ENCODE measurements at regions not wholly inside any gene's neighbourhood (a gene's known extent, or its start where the extent isn't known, plus 50 kb on each side); places are given as distances from the start of the nearest gene placed in this dataset.

DNA sequence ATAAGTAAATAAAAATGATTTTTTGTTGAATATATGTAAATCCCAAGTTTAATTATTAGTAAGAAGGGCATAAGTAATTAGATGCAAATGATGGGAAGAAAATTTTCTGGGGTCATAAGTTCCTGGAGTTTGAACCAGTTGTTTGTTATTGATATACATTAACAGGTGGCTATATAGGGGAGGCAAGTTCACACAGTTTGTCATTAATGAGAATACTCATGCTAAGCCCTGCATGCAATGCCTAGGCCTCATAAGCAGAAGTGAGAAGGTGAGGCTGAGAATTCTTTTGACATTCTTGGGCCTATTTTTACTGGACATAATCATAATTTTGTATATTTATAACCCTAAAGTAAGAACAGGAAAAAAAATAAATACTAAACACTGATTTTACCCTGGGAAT lies 1210.7 kb upstream of the PCDH9 start:
- H3K4me1 ChIP-seq (replicated peaks) = no peaks in the 10 kb centered on the region
- no peak overlapping the region for H3K4me3 ChIP-seq
- DNase-seq (ENCODE audit: low read depth in 1 of 2, low spot score in 2 of 2) = no peak
- H3K27ac ChIP-seq = no peak overlapping the region
- no peaks in the 10 kb centered on the region for H3K9me3 ChIP-seq (replicated peaks)
- no peaks in the 10 kb centered on the region for H3K36me3 ChIP-seq
- no peaks in the 10 kb centered on the region for H3K27me3 ChIP-seq (replicated peaks)

DNA sequence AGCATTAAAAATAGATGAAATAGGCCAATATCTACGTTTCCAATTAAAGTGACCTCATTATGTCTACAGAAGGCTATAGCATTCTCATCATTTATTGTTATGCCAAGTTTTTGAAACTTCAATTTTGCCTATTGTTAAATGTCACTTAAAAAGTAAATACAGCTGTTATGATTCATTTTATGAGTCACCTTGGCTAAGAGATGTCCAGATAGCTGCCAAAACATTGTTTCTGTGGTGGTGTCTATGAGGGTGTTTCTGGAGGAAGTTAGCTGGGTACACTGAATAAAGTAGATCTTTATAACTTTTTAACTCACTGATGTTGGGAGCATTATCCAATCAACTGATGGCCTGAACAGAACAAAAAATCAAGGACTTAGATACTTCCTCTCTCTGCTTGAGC lies 1209.7 kb upstream of the PCDH9 start:
- Histone ChIP-seq H3K4me1 (replicated peaks) (no peaks in the 10 kb centered on the region), H3K4me3 (no peak overlapping the region), H3K27me3 (replicated peaks) (no peaks in the 10 kb centered on the region), H3K9me3 (replicated peaks) (no peaks in the 10 kb centered on the region), H3K27ac (no peak overlapping the region), H3K36me3 (no peaks in the 10 kb centered on the region)
- no peak for DNase-seq (ENCODE audit: low read depth in 1 of 2, low spot score in 2 of 2)

DNA sequence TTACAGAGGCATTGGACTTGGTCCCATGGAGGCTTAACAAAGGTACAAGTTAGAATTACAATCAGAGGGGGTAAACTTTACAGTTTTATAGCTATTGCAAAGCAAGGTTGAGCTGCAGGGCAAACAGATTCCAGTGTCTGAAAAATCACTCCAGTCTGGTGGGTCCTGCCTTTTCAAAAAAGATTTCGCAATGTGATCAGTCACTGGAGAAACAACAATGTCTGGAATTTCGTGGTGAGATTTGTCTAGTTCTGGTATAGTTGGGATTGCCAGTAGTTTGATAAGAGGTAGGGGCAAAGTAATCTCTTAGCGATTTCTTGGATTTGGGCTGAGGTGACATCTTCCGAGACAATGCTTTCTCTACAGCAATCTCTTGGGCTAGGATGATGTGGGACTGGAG lies 1198.2 kb upstream of the PCDH9 start:
- H3K27ac ChIP-seq = no peak overlapping the region
- H3K4me1 ChIP-seq (replicated peaks) = no peaks in the 10 kb centered on the region
- H3K27me3 ChIP-seq (replicated peaks) = no peaks in the 10 kb centered on the region
- DNase-seq (ENCODE audit: low read depth in 1 of 2, low spot score in 2 of 2) = no peak
- no peaks in the 10 kb centered on the region for H3K36me3 ChIP-seq
- H3K9me3 ChIP-seq (replicated peaks) = no peaks in the 10 kb centered on the region; the same call in 1 of the 2 replicates
- no peak overlapping the region for H3K4me3 ChIP-seq

DNA sequence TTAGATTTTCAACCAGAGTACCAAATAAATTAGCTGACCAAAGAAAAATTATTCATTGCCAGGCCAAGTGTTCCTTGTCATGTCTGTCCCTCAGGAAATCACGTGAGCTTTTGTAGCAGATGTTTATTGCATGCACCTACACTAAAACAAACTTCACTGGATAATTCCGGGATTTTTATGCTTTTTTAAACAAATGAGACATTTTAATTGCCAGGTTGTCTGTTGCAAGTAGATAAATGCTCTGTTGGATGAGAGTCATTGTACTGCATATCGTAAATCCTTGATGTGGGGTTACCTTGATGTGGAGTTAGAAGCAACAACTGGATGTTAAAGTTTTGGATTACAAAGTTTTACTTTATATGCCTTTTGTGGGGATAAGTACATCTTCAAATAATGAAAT lies 1187.7 kb upstream of the PCDH9 start:
- Histone ChIP-seq H3K4me3 (no peak overlapping the region), H3K9me3 (replicated peaks) (no peaks in the 10 kb centered on the region), H3K36me3 (no peaks in the 10 kb centered on the region), H3K27me3 (replicated peaks) (no peaks in the 10 kb centered on the region), H3K4me1 (replicated peaks) (no peaks in the 10 kb centered on the region), H3K27ac (no peak overlapping the region)
- no peak for DNase-seq (ENCODE audit: low read depth in 1 of 2, low spot score in 2 of 2)

DNA sequence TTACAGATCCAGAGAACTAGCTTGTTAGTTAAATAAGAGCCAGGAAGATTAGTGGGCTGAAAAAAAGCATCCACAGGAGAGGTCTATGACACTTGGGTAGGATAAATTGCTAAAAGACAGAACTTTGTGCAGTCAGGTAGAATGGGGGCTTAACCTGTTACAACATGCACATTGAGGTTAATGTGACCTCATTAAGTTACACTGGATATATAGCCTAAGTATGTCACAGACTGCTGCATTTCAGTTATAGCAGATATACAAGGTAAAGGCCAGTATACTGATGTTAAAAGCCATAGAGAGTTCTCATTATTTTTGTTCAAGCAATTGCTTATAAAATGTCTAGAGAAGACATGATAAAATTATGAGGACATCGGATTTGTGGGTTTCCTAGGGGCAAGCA lies 1179.9 kb upstream of the PCDH9 start:
- Histone ChIP-seq H3K27me3 (replicated peaks) (no peaks in the 10 kb centered on the region), H3K9me3 (replicated peaks) (no peaks in the 10 kb centered on the region), H3K4me1 (replicated peaks) (no peaks in the 10 kb centered on the region), H3K36me3 (no peaks in the 10 kb centered on the region), H3K27ac (no peak overlapping the region), H3K4me3 (no peak overlapping the region)
- DNase-seq (ENCODE audit: low read depth in 1 of 2, low spot score in 2 of 2) = no peak

DNA sequence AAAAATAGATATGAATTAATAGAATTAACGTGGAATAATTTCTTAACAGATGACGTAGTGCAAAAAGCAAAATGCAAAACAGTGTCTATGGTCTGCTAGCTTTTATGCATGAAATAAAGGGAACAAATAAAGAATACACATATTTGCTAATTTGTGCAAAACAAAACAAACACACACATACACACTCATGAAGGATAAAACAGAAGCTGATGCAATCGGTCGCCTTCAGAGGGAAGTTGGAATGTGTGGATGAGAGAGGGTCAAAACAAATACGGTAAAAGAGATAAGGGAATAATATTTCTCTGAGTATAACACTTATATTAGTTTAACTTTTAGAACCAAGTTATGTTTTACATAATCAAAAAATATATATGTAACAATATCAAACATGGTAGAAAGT lies 1160.9 kb upstream of the PCDH9 start:
- H3K9me3 ChIP-seq (replicated peaks) = no peaks in the 10 kb centered on the region
- H3K27me3 ChIP-seq (replicated peaks) = no peaks in the 10 kb centered on the region
- no peaks in the 10 kb centered on the region for H3K36me3 ChIP-seq
- H3K4me3 ChIP-seq = no peak overlapping the region
- DNase-seq (ENCODE audit: low read depth in 1 of 2, low spot score in 2 of 2) = no peak
- no peaks in the 10 kb centered on the region for H3K4me1 ChIP-seq (replicated peaks)
- H3K27ac ChIP-seq = no peak overlapping the region

DNA sequence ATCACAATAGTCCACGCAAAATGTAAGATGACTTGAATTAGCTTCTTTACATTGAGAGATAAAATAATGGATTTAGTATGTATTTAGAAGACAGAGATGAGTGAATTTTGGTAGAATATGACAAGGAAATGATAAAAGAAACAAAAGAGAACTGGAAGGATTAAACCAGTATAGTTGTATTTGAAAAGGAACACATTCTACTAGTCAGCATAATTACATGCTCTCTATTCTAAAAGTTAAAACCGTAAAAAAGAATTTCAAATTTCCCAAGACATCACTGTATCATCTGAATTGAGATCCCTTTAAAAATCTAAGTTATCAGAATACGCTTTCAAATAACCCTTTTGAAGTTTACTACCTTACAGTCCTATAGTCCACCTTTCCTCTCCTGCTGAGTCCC lies 1156.7 kb upstream of the PCDH9 start:
- Histone ChIP-seq H3K9me3 (replicated peaks) (no peaks in the 10 kb centered on the region), H3K4me3 (no peak overlapping the region), H3K36me3 (no peaks in the 10 kb centered on the region), H3K4me1 (replicated peaks) (no peaks in the 10 kb centered on the region), H3K27ac (no peak overlapping the region), H3K27me3 (replicated peaks) (no peaks in the 10 kb centered on the region)
- no peak for DNase-seq (ENCODE audit: low read depth in 1 of 2, low spot score in 2 of 2)

DNA sequence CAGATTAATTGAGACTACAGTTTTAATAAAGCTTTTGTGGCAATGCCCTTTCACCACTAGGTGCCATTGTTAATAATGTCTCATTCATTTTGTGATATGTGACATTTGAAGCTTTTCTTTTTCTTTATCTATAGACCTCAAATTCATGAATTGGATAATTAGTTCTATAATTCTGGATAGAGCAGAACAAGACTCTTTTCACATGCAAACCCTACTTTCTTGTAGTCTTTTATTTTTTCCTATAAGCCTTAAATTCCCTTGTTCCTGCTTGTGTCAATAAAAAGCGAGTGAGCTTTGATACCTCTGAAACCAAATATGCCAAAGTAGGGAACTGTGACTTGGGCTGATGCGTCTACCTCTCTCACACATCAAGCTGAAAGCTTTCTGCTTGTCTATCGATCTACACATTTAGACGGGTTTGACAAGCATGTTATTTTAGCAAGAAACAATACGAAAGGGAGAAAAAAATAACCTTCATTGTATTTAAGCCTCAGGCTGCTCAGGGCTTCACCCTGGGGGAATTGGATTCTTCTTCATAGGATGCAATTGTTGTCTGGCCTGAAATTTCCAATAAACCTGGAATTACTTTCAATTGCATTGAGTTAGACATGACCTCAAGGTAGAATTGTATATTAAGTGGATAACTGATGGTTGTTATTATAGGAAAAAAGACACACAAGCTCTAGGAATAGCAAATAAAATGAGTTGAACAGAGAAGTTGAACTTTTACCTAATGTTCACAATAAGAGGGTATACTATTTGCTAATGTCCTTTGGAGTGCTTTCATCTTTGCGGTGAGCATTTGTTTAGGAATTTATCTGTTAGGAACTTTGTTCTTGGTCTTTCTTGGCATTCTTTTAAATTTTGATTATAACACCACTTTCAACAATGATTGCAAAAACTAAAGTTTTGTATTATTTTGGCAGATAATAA lies 1150.2 kb upstream of the PCDH9 start:
- H3K27ac ChIP-seq = no peak overlapping the region
- H3K4me3 ChIP-seq = no peak overlapping the region
- no peaks in the 10 kb centered on the region for H3K9me3 ChIP-seq (replicated peaks)
- H3K4me1 ChIP-seq (replicated peaks) = no peaks in the 10 kb centered on the region
- no peaks in the 10 kb centered on the region for H3K27me3 ChIP-seq (replicated peaks)
- DNase-seq (ENCODE audit: low read depth in 1 of 2, low spot score in 2 of 2) = no peak
- H3K36me3 ChIP-seq = no peaks in the 10 kb centered on the region

DNA sequence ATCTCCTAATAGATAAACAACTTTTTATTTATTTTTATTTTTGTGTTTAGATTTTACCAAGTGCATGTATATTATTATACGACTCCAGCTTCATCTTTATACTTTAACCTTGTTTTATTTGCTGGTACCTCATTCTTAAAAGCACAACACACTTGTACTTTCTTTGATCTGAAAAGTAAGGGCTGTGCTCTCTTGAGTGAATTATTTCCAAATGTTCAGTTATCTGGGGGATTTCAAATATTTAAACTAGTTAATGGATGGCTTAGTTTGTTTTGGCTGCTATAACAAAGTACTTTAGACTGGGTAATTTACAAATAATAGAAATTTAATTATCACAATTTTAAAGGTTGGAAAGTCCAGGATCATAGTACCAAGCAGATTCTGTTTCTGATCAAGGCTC lies 1148.2 kb upstream of the PCDH9 start:
- Histone ChIP-seq H3K4me1 (replicated peaks) (no peaks in the 10 kb centered on the region), H3K9me3 (replicated peaks) (no peaks in the 10 kb centered on the region), H3K27ac (no peak overlapping the region), H3K36me3 (no peaks in the 10 kb centered on the region), H3K4me3 (no peak overlapping the region), H3K27me3 (replicated peaks) (no peaks in the 10 kb centered on the region)
- DNase-seq (ENCODE audit: low read depth in 1 of 2, low spot score in 2 of 2) = no peak

DNA sequence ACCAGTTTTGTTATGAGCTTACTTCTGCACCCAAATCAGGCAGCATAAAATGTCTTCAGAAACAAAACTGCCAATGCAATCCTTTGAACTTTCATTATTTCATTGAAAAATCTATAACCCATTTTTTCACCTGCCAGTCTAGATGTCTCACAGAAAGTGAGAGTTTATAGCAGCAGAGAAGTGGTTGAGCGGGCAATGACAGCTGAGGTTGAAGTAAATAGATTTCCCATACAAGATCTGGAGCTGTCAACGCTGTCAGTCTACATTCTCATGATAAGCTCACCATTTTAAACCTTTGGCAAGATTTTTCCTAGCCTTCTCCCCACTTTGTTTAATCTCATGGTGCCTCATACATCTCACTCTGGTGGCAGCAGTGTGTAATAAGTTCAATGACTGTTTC lies 1144.9 kb upstream of the PCDH9 start:
- no peak for DNase-seq (ENCODE audit: low read depth in 1 of 2, low spot score in 2 of 2)
- H3K36me3 ChIP-seq = no peaks in the 10 kb centered on the region
- no peak overlapping the region for H3K4me3 ChIP-seq
- no peaks in the 10 kb centered on the region for H3K9me3 ChIP-seq (replicated peaks)
- no peaks in the 10 kb centered on the region for H3K27me3 ChIP-seq (replicated peaks)
- no peaks in the 10 kb centered on the region for H3K4me1 ChIP-seq (replicated peaks)
- no peak overlapping the region for H3K27ac ChIP-seq

DNA sequence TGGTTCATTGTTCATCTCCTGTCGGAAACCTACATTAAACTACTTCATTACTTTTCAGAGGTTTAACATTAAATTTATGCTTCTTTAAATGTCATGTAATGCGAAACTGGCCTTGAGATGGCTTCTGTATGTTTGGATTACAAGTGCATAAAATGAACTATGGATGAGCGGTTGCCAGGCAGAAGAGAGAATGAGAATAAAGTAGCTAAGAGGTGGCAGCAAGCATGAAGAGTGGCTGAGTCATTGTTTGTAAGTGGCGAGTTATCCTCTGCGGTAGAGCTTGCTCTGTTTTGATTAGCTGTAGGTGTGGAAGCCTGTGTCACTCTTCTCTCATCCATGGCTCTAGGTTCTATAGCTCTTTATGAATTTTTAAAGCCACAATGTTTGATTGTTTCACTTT lies 1139.6 kb upstream of the PCDH9 start:
- no peak overlapping the region for H3K4me3 ChIP-seq
- no peak overlapping the region for H3K27ac ChIP-seq
- H3K9me3 ChIP-seq (replicated peaks) = no peaks in the 10 kb centered on the region
- no peak for DNase-seq (ENCODE audit: low read depth in 1 of 2, low spot score in 2 of 2)
- H3K27me3 ChIP-seq (replicated peaks) = no peaks in the 10 kb centered on the region
- no peaks in the 10 kb centered on the region for H3K36me3 ChIP-seq
- no peaks in the 10 kb centered on the region for H3K4me1 ChIP-seq (replicated peaks)

DNA sequence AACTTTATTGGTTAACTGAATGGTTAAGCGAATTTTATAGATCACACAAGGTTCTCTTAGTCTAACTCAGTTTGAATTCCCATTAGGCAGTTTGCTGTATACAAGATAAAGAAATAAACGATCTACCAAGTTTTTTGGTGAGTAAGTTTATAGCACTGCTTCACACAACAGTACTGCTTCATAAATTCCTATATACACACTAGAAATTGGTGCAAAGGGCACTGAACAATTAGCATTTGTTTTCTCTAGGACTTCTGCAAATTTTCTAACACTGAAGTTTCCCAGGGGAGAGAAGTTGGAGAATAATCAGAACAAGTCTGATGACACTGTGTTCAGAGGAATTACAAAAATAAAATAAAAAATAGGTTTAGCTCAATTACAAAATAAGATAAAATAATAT lies 1138.8 kb upstream of the PCDH9 start:
- no peak overlapping the region for H3K4me3 ChIP-seq
- no peaks in the 10 kb centered on the region for H3K27me3 ChIP-seq (replicated peaks)
- no peak for DNase-seq (ENCODE audit: low read depth in 1 of 2, low spot score in 2 of 2)
- H3K36me3 ChIP-seq = no peaks in the 10 kb centered on the region
- H3K27ac ChIP-seq = no peak overlapping the region
- H3K4me1 ChIP-seq (replicated peaks) = no peaks in the 10 kb centered on the region
- H3K9me3 ChIP-seq (replicated peaks) = no peaks in the 10 kb centered on the region

DNA sequence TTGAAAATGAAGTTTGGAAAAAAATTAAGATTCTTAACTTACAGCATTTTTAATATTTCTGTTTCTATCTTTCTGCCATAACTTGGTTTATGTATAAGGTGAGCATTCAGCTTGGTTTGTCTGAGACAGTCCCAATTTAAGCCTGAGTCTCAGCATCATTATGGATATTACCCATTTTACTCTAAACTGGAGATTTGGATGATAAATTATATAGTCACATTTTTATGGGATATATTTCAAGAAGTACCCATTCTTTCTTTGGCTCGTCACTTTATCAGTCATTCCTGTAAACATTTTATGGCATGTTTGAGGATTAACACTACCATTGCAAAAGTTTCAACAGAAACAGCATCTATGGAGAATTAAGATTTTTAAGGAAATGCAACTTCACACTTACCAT lies 1129.0 kb upstream of the PCDH9 start:
- Histone ChIP-seq H3K4me1 (replicated peaks) (no peaks in the 10 kb centered on the region), H3K27ac (no peak overlapping the region), H3K27me3 (replicated peaks) (no peaks in the 10 kb centered on the region), H3K9me3 (replicated peaks) (no peaks in the 10 kb centered on the region), H3K36me3 (no peaks in the 10 kb centered on the region), H3K4me3 (no peak overlapping the region)
- no peak for DNase-seq (ENCODE audit: low read depth in 1 of 2, low spot score in 2 of 2)

DNA sequence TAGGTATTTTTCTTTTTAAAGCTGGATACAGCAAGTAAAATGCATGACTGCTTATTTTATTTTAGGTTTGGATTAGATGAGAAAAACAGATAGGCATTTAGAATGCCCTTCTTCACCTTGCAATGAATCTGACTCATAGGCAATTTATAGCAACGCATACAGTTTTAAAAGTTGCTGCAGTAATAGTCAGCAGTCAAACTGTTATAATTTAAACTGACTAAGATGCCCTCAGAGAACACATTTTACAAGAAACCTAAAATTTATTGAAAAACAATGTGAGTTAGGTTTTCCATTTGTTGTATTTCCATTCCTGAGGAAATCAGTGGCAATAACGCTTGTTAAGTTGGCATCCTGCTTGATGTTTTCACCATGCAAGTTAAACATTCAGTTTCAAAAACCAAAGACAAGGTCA lies 1128.2 kb upstream of the PCDH9 start:
- no peak overlapping the region for H3K27ac ChIP-seq
- H3K4me3 ChIP-seq = no peak overlapping the region
- no peak for DNase-seq (ENCODE audit: low read depth in 1 of 2, low spot score in 2 of 2)

DNA sequence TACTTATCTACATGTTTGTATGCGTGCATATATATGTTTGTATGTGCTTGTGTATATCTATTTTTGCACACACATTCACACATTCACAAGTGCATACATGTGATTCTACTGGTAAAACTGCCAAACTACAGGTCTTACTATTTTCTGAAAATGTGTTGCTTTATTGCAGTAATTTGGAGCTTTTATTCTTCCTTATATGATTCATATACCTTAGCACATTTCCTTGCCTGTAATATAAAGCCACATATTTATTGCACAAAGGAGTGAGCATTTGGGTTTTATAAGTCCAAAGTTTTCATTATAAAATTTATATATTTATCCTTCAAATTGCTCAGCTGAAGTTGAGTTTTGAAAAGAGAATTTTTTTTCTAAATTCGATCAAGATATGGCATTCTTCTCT lies 1120.4 kb upstream of the PCDH9 start:
- Histone ChIP-seq H3K4me1 (replicated peaks) (no peaks in the 10 kb centered on the region), H3K9me3 (replicated peaks) (no peaks in the 10 kb centered on the region), H3K27ac (no peak overlapping the region), H3K36me3 (no peaks in the 10 kb centered on the region), H3K4me3 (no peak overlapping the region), H3K27me3 (replicated peaks) (no peaks in the 10 kb centered on the region)
- DNase-seq (ENCODE audit: low read depth in 1 of 2, low spot score in 2 of 2) = no peak

More for the DNA sequence above, 1128.2 kb upstream of the PCDH9 start:
- Histone ChIP-seq H3K4me1 (replicated peaks) (no peaks in the 10 kb centered on the region), H3K9me3 (replicated peaks) (no peaks in the 10 kb centered on the region), H3K27me3 (replicated peaks) (no peaks in the 10 kb centered on the region), H3K36me3 (no peaks in the 10 kb centered on the region)
